Thymus (tissue), 11 donors: ENCODE measurements at regions not wholly inside any gene's neighbourhood (a gene's known extent, or its start where the extent isn't known, plus 50 kb on each side); places are given as distances from the start of the nearest gene placed in this dataset.
A peak's percentile ranks its signal among the peaks of the same experiment; 100 is the strongest.
"Not testable (repeated sequence)": the region's sequence is repeated elsewhere in the genome, so short reads cannot be mapped to it uniquely, and the experiment has no call there.

Experiments
- DNase-seq, 9 donors: peaks; one replicate each; pipeline ENCODE4 v3.0.0-alpha.2; 2013; ENCODE audit warnings: low spot score in 9 of 9, low read depth in 6 of 9, missing footprints in 1 of 9
- H3K27ac ChIP-seq, 2 donors: one replicate each; pipeline ENCODE4 v1.5.1; 2013; ENCODE audit warnings: control low read depth in 1 of 2, low read depth in 1 of 2, low read length in 1 of 2, mild to moderate bottlenecking in 1 of 2, moderate library complexity in 1 of 2
- H3K27me3 ChIP-seq, 2 donors: one replicate each; pipeline ENCODE4 v1.5.1; 2013; ENCODE audit warnings: low read length in 1 of 2; ENCODE audit not compliant: control insufficient read depth in 2 of 2, insufficient read depth in 1 of 2
- H3K36me3 ChIP-seq, 2 donors: one replicate each; pipeline ENCODE4 v1.5.1; 2013; ENCODE audit warnings: low read length in 1 of 2, mild to moderate bottlenecking in 1 of 2, moderate library complexity in 1 of 2; ENCODE audit not compliant: control insufficient read depth in 2 of 2, insufficient read depth in 2 of 2
- H3K4me1 ChIP-seq, 2 donors: one replicate each; pipeline ENCODE4 v1.5.1; 2013; ENCODE audit warnings: low read length in 2 of 2; ENCODE audit not compliant: control insufficient read depth in 2 of 2, insufficient read depth in 2 of 2
- H3K4me3 ChIP-seq, 2 donors: one replicate each; pipeline ENCODE4 v1.5.1; 2013; ENCODE audit warnings: low read length in 2 of 2, control low read depth in 1 of 2, mild to moderate bottlenecking in 1 of 2
- H3K9me3 ChIP-seq, 2 donors: one replicate each; pipeline ENCODE4 v1.5.1; 2013; ENCODE audit warnings: low read length in 1 of 2, mild to moderate bottlenecking in 1 of 2; ENCODE audit not compliant: control insufficient read depth in 2 of 2, insufficient read depth in 1 of 2
- WGBS: extraction: QIAGEN DNeasy Blood & Tissue Kit; methylation state at CpG from one replicate; pipeline ENCODE4 v1.1.7; 2013; 5-methylcytosine and 5-hydroxymethylcytosine counted together
- donor health status: healthy.

- Histone ChIP-seq H3K4me1 (no peaks in the 10 kb centered on the region), H3K27ac (no peak overlapping the region), H3K27me3 (no peaks in the 10 kb centered on the region), H3K9me3 (no peaks in the 10 kb centered on the region), H3K36me3 (no peaks in the 10 kb centered on the region), H3K4me3 (no peak overlapping the region)
- 97% methylated on average over 3 of the region's 3 CpGs for WGBS
- no peak for DNase-seq
These were observed 152.1 kb upstream of the GRAMD2B start for GRCh38 chr5:126271141-126271540.

GRCh38 chr5:126274076-126274762, 149.0 kb upstream of the GRAMD2B start:
- no peak for DNase-seq
- WGBS: 87% methylated on average over 2 of the region's 2 CpGs
- no peaks in the 10 kb centered on the region for H3K36me3 ChIP-seq
- H3K27me3 ChIP-seq: no peaks in the 10 kb centered on the region
- H3K4me1 ChIP-seq: no peaks in the 10 kb centered on the region
- no peak overlapping the region for H3K4me3 ChIP-seq
- H3K9me3 ChIP-seq: no peaks in the 10 kb centered on the region
- no peak overlapping the region for H3K27ac ChIP-seq

DNA sequence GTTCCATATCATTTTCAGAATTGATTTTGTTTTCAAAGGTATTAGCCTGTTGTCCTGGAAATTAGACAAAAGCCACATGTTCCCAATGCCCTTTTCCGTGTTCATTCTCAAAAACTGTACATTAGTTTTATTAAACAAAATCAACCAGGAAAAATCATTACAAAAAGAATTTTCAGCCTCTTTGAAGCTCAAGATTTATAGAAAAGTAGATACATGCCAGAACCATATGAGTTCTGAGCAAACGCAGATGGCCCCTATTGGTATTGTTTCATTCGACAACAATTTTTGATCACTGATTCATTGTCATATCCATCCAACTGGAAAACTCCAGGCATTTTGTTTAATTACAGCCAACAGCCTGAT, 148.5 kb upstream of the GRAMD2B start:
- no peak overlapping the region for H3K4me3 ChIP-seq
- 94% methylated on average over 3 of the region's 3 CpGs for WGBS
- H3K9me3 ChIP-seq: no peaks in the 10 kb centered on the region
- H3K27me3 ChIP-seq: no peaks in the 10 kb centered on the region
- no peaks in the 10 kb centered on the region for H3K36me3 ChIP-seq
- no peak overlapping the region for H3K27ac ChIP-seq
- H3K4me1 ChIP-seq: no peaks in the 10 kb centered on the region
- DNase-seq: no peak

GRCh38 chr5:126277762-126278161, 145.4 kb upstream of the GRAMD2B start:
- Histone ChIP-seq H3K4me1 (peaks cover 0 to 21% of the 10 kb centered on the region in 2 donors), H3K9me3 (no peaks in the 10 kb centered on the region), H3K27me3 (no peaks in the 10 kb centered on the region), H3K4me3 (no peak overlapping the region), H3K36me3 (no peaks in the 10 kb centered on the region), H3K27ac (no peak overlapping the region)
- no peak for DNase-seq

GRCh38 chr5:126280343-126280742, 142.9 kb upstream of the GRAMD2B start:
- Histone ChIP-seq H3K4me1 (peaks cover 0 to 21% of the 10 kb centered on the region in 2 donors), H3K27me3 (no peaks in the 10 kb centered on the region), H3K36me3 (no peaks in the 10 kb centered on the region), H3K9me3 (no peaks in the 10 kb centered on the region), H3K4me3 (no peak overlapping the region), H3K27ac (peak overlapping the region in 1 of 2 donors; percentile 65)
- no peak for DNase-seq
- 69% methylated on average over 1 of the region's 1 CpG for WGBS

DNA sequence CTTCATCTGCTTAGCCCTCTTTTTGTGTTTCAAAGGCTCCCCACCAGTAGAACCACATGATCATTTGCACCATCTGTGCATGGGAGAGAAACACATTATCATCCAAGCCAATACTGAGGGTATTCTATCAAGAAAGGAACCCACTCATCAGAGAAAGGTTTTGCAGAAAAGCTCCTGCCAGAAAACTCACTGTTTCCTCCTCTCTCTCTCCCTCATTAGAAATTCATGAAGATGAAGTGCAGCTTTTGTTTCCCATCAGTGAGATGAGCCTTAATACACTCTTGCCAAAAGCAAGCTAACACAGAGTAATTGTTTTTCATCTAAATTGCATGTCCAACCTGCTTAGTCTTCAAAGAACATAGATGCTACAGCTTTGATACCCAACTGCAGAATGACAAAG, 142.4 kb upstream of the GRAMD2B start:
- H3K27me3 ChIP-seq: no peaks in the 10 kb centered on the region

GRCh38 chr5:126284977-126285696, 138.1 kb upstream of the GRAMD2B start:
- no peak for DNase-seq
- no peaks in the 10 kb centered on the region for H3K9me3 ChIP-seq
- no peaks in the 10 kb centered on the region for H3K27me3 ChIP-seq
- no peak overlapping the region for H3K27ac ChIP-seq
- H3K4me3 ChIP-seq: no peak overlapping the region
- peaks cover 0 to 18% of the 10 kb centered on the region in 2 donors for H3K4me1 ChIP-seq
- WGBS: 96% methylated on average over 6 of the region's 6 CpGs
- H3K36me3 ChIP-seq: no peaks in the 10 kb centered on the region

More for the DNA sequence above, 142.4 kb upstream of the GRAMD2B start:
- H3K4me3 ChIP-seq: no peak overlapping the region
- DNase-seq: peak in 2 of 9 donors; percentile 3 to 19
- H3K27ac ChIP-seq: peak overlapping the region in 1 of 2 donors; percentile 65
- H3K9me3 ChIP-seq: no peaks in the 10 kb centered on the region
- H3K4me1 ChIP-seq: peaks cover 0 to 21% of the 10 kb centered on the region in 2 donors
- no peaks in the 10 kb centered on the region for H3K36me3 ChIP-seq

- H3K9me3 ChIP-seq, H3K4me3 ChIP-seq, H3K4me1 ChIP-seq, H3K27ac ChIP-seq, DNase-seq, H3K27me3 ChIP-seq, H3K36me3 ChIP-seq: not testable (repeated sequence)
- WGBS: 96% methylated on average over 2 of the region's 3 CpGs
These were observed 127.1 kb upstream of the GRAMD2B start for GRCh38 chr5:126296121-126296520.

GRCh38 chr5:126300293-126300692, 122.9 kb upstream of the GRAMD2B start:
- no peak overlapping the region for H3K27ac ChIP-seq
- H3K4me1 ChIP-seq: no peaks in the 10 kb centered on the region
- 95% methylated on average over 3 of the region's 3 CpGs for WGBS
- no peaks in the 10 kb centered on the region for H3K36me3 ChIP-seq
- no peak for DNase-seq
- H3K9me3 ChIP-seq: no peaks in the 10 kb centered on the region
- no peak overlapping the region for H3K4me3 ChIP-seq
- no peaks in the 10 kb centered on the region for H3K27me3 ChIP-seq
